Smooth muscle cell (in vitro differentiated cells): ENCODE measurements at regions not wholly inside any gene's neighbourhood (a gene's known extent, or its start where the extent isn't known, plus 50 kb on each side); places are given as distances from the start of the nearest gene placed in this dataset.

ENCODE experiments used
- DNase-seq: peaks from one replicate; lab custom pipeline; 2025; ENCODE audit not compliant: unreplicated experiment; lab: John Stamatoyannopoulos, UW
- H2AFZ ChIP-seq: fragments of 200-600 bp; sonication (generic); 2 replicates; pipeline ENCODE4 v1.6.0; 2016; ENCODE audit warnings: antibody characterized with exemption, low read depth, mild to moderate bottlenecking
- H3F3A ChIP-seq: fragments of 200-600 bp; sonication (generic); 2 replicates; pipeline ENCODE4 v1.6.0; 2017; ENCODE audit warnings: antibody characterized with exemption, low read depth
- H3K27ac ChIP-seq: fragments of 200-600 bp; sonication (generic); 2 replicates; pipeline ENCODE4 v1.5.1; 2016; ENCODE audit warnings: low read depth, mild to moderate bottlenecking
- H3K27me3 ChIP-seq: fragments of 200-600 bp; sonication (generic); 2 replicates; pipeline ENCODE4 v1.6.1; 2016; ENCODE audit warnings: low read depth, mild to moderate bottlenecking
- H3K36me3 ChIP-seq: fragments of 200-600 bp; sonication (generic); 2 replicates; pipeline ENCODE4 v1.5.1; 2016; ENCODE audit warnings: low read depth
- H3K4me1 ChIP-seq: fragments of 200-600 bp; sonication (generic); 2 replicates; pipeline ENCODE4 v1.5.1; 2016; ENCODE audit warnings: low read depth
- H3K4me2 ChIP-seq: fragments of 200-600 bp; sonication (generic); 2 replicates; pipeline ENCODE4 v1.6.0; 2016; ENCODE audit warnings: mild to moderate bottlenecking
- H3K4me3 ChIP-seq: fragments of 200-600 bp; sonication (generic); 2 replicates; pipeline ENCODE4 v1.5.1; 2016; ENCODE audit warnings: mild to moderate bottlenecking
- H3K79me2 ChIP-seq: fragments of 200-600 bp; sonication (generic); 2 replicates; pipeline ENCODE4 v1.6.0; 2016; ENCODE audit warnings: low read depth, mild to moderate bottlenecking
- H3K9ac ChIP-seq: fragments of 200-600 bp; sonication (generic); 2 replicates; pipeline ENCODE4 v1.6.0; 2016; ENCODE audit warnings: low read depth
- H3K9me3 ChIP-seq: fragments of 200-600 bp; sonication (generic); replicated peaks from 2 replicates; pipeline ENCODE4 v1.5.1; 2016; ENCODE audit warnings: low read depth
- H4K20me1 ChIP-seq: fragments of 200-600 bp; sonication (generic); 2 replicates; pipeline ENCODE4 v1.6.0; 2016; ENCODE audit warnings: low read depth
- CTCF ChIP-seq: fragments of 200-600 bp; sonication (generic); IDR thresholded peaks from 2 replicates; pipeline ENCODE4 v1.5.1; 2017; ENCODE audit warnings: borderline replicate concordance, mild to moderate bottlenecking, antibody characterized with exemption; ENCODE audit not compliant: insufficient read depth, poor library complexity, severe bottlenecking
- WGBS: methylation state at CpG from one replicate; pipeline ENCODE4 v1.1.7; 2016; ENCODE audit warnings: low lambda C conversion rate; 5-methylcytosine and 5-hydroxymethylcytosine counted together

- Histone ChIP-seq H3K4me1 (no peaks in the 10 kb centered on the region), H3K27ac (no peak overlapping the region), H3K9me3 (no peaks in the 10 kb centered on the region), H3K4me2 (no peak overlapping the region), H2AFZ (no peak overlapping the region), H3K27me3 (no peaks in the 10 kb centered on the region), H3F3A (no peaks in the 10 kb centered on the region), H4K20me1 (no peaks in the 10 kb centered on the region), H3K79me2 (no peaks in the 10 kb centered on the region), H3K4me3 (no peak overlapping the region), H3K36me3 (no peaks in the 10 kb centered on the region), H3K9ac (no peak overlapping the region)
- no peak for DNase-seq
- WGBS: 71% methylated on average over 4 of the region's 4 CpGs
- TF ChIP-seq CTCF: no peak
Observed at GRCh38 chr6:63098789-63099188, 112.5 kb upstream of the FKBP1C start.

GRCh38 chr6:63099772-63100459 is 111.4 kb upstream of the FKBP1C start:
- Histone ChIP-seq H3K9ac (no peak overlapping the region), H3K79me2 (no peaks in the 10 kb centered on the region), H3K9me3 (no peaks in the 10 kb centered on the region), H3K27ac (no peak overlapping the region), H2AFZ (no peak overlapping the region), H4K20me1 (no peaks in the 10 kb centered on the region), H3K4me3 (no peak overlapping the region), H3K36me3 (no peaks in the 10 kb centered on the region), H3K4me1 (no peaks in the 10 kb centered on the region), H3F3A (no peaks in the 10 kb centered on the region), H3K4me2 (no peak overlapping the region), H3K27me3 (no peaks in the 10 kb centered on the region)
- 95% methylated on average over 6 of the region's 6 CpGs for WGBS
- no peak for TF ChIP-seq CTCF
- DNase-seq: no peak

- no peak for DNase-seq
- no peaks in the 10 kb centered on the region for H3K4me1 ChIP-seq
- TF ChIP-seq CTCF: no peak
- no peaks in the 10 kb centered on the region for H3F3A ChIP-seq
- H3K27me3 ChIP-seq: no peaks in the 10 kb centered on the region
- no peak overlapping the region for H2AFZ ChIP-seq
- no peaks in the 10 kb centered on the region for H4K20me1 ChIP-seq
- no peak overlapping the region for H3K9ac ChIP-seq
- no peak overlapping the region for H3K27ac ChIP-seq
- no peak overlapping the region for H3K4me3 ChIP-seq
- H3K36me3 ChIP-seq: no peaks in the 10 kb centered on the region
- H3K4me2 ChIP-seq: no peak overlapping the region
- 89% methylated on average over 2 of the region's 2 CpGs for WGBS
- no peaks in the 10 kb centered on the region for H3K79me2 ChIP-seq
- H3K9me3 ChIP-seq: no peaks in the 10 kb centered on the region
Observed at GRCh38 chr6:63114610-63115211, 96.6 kb upstream of the FKBP1C start.

- H3K4me2 ChIP-seq: no peak overlapping the region
- no peaks in the 10 kb centered on the region for H4K20me1 ChIP-seq
- H2AFZ ChIP-seq: no peak overlapping the region
- no peak for TF ChIP-seq CTCF
- H3K79me2 ChIP-seq: no peaks in the 10 kb centered on the region
- H3K36me3 ChIP-seq: no peaks in the 10 kb centered on the region
- no peak overlapping the region for H3K27ac ChIP-seq
- no peaks in the 10 kb centered on the region for H3K4me1 ChIP-seq
- H3K4me3 ChIP-seq: no peak overlapping the region
- WGBS: 33% methylated on average over 2 of the region's 2 CpGs
- no peaks in the 10 kb centered on the region for H3F3A ChIP-seq
- no peaks in the 10 kb centered on the region for H3K9me3 ChIP-seq
- no peak for DNase-seq
- no peaks in the 10 kb centered on the region for H3K27me3 ChIP-seq
- H3K9ac ChIP-seq: no peak overlapping the region
Observed at GRCh38 chr6:63121166-63121565, 90.1 kb upstream of the FKBP1C start.
